ENCODE measurements at regions not wholly inside any gene's neighbourhood (a gene's known extent, or its start where the extent isn't known, plus 50 kb on each side); places are given as distances from the start of the nearest gene placed in this dataset.

GRCh38 chr6:156107624-156108101, 652.0 kb upstream of the NOX3 start:
- no peak for DNase-seq

GRCh38 chr6:156102129-156102528, 646.5 kb upstream of the NOX3 start:
- no peak for DNase-seq

GRCh38 chr6:156098839-156099238, 643.2 kb upstream of the NOX3 start:
- no peak for DNase-seq

DNA sequence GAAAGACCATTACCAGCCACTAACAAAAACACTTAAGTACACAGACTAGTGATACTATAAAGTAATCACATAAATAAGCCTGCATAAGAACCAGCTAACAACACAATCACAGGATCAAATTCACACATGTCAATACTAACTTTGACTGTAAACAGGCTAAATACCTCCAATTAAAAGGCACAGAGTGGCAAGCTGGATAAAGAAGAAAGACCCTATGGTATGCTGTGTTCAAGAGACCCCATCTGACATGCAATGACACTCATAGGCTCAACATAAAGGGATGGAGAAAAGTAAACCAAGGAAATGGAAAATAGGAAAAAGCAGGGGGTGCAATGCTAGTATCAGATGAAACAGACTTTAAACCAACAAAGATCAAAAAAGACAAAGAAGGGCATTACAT, 631.8 kb upstream of the NOX3 start:
- no peak for DNase-seq

GRCh38 chr6:156082012-156082411, 626.4 kb upstream of the NOX3 start:
- no peak for DNase-seq

DNA sequence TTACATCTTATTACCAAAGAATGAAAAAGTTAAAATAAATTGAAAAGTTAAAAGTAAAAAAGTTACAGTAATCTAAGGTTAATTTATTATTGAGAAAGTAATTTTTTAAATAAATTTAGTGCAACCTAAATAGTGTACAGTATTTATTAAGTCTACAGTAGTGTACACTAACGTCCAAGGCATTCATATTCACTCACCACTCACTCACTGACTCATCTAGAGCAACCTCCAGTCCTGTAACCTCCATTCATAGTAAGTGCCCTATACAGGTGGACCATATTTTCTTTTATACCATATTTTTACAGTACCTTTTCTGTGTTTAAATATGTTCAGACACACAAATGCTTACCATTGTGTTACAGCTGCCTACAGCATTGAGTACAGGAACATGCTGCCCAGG, 624.7 kb upstream of the NOX3 start:
- no peak for DNase-seq

DNA sequence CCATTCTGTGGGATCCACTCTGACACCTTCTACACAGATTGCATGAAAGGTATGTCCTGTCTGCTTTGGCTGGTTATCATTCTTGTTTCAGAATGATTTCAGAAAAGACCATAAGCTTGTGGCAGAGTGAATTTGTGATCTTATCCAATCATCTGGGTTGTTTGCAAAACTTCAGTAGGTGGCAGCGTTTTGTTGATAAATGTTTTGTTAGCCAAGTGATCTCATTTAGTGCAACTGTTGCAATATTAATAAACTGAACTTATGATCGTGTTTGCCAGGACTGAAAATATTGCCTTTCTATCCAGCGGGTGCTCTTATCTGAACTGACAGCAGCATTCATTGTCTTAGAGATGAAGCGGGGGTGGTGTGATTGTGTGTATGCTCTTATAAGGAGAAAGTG, 613.2 kb upstream of the NOX3 start:
- no peak for DNase-seq

- DNase-seq, result no peak
Observed at GRCh38 chr6:156065849-156066248, 610.2 kb upstream of the NOX3 start.

- DNase-seq, result no peak
Observed at GRCh38 chr6:156062091-156062563, 606.5 kb upstream of the NOX3 start.

GRCh38 chr6:156061465-156061864, 605.8 kb upstream of the NOX3 start:
- no peak for DNase-seq

DNA sequence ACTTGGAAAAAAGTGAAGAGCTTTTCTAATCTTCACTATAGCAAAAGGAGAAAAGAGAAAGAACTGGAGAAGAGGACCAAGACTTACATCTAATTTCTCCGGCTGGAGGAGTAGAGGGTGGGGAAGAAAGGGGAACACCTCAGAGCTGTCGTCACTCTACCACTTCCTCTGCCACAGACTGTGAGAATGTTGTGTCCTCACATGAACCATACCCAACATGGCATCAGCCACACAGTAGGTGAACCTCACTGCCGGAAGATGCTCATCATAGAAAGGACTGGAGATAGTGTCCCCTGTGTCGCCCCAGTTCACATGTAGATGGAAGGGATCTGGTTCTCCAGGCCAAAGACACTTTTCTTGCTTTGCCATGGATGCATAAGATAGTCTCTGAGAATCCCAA, 604.4 kb upstream of the NOX3 start:
- peak; percentile 35 for DNase-seq

DNA sequence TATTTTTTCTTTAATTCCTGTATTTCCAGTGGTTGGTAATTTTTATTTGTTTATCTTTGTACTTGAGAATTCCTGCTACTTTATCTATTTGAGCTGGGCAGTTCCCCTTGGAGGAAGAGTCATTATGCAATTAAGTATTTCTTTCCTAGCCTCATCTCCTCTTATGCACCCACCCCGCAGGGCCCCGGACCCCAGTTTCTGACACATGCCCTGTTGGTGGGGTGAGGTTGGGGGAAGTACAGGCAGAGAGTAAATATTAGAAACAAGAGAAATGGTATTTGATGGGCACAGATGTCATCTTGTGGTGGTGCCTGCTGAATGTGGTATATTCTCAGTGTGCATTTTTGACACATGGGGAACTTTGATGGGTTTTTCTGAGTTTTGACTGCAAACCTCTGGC, 602.7 kb upstream of the NOX3 start:
- DNase-seq, result no peak

DNA sequence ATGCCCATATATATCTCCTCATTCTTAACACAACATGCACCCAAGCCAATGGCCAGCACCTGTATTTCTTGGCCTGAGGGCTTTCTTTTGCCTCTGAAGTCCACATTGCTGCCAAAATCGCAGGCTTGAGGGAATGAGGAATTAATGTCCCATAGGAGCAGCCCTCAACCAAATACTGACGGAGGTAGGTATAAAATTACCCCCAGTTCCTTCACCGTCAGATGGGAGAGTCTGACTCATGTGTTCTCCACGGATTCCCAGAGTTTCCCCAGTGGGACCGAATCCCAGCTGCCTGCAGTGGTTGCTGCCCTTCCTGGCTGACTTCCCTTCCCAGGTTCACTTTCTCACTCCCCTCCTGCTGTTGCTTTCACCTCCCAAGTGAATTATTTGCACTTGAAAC, 602.2 kb upstream of the NOX3 start:
- DNase-seq, result no peak

GRCh38 chr6:156056085-156056484, 600.4 kb upstream of the NOX3 start:
- no peak for DNase-seq

- no peak for DNase-seq
Observed at GRCh38 chr6:156053626-156054025, 598.0 kb upstream of the NOX3 start.

- no peak for DNase-seq
Observed at GRCh38 chr6:156046841-156047449, 591.3 kb upstream of the NOX3 start.

- no peak for DNase-seq
Observed at GRCh38 chr6:156046268-156046665, 590.6 kb upstream of the NOX3 start.

GRCh38 chr6:156045401-156046267, 590.0 kb upstream of the NOX3 start:
- DNase-seq, result no peak

GRCh38 chr6:156033598-156033997, 578.0 kb upstream of the NOX3 start:
- DNase-seq, result no peak

DNA sequence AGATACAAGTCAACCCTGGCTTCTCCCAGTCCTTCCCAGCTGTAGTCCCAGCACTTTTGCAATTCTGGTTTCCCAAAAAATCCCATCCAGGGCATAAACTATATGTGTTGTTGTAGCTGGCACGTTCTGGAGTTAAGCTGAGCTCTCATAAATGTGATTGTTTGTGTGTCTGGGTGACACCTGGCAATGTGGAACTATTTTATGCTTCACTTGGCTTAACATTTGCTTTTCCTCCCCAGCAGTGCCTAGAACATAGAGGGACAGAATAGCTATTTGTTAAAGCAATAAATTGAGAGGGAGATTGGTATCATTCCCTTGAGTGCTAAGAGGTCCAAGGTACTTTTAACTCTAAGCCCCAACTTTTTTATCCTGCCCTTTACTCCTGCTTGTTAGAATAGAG, 575.9 kb upstream of the NOX3 start:
- no peak for DNase-seq

DNA sequence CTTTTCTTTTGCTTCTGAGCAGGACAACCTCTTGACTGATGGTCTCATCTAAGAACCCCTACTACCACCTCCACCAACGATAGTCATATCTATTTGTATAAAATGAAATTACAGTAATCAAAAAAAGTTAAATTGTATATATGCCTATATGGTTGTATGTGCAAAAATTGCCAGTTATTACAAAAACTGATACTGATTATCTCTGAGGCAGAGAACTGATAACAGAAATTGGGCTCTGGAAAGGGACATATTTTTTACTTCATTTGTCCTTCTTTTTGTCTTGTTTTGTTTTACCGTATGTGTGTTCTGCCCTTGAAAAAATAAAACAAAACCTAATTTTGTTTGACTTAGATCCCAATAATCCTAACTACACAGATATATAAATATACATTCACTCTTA, 574.4 kb upstream of the NOX3 start:
- no peak for DNase-seq

DNA sequence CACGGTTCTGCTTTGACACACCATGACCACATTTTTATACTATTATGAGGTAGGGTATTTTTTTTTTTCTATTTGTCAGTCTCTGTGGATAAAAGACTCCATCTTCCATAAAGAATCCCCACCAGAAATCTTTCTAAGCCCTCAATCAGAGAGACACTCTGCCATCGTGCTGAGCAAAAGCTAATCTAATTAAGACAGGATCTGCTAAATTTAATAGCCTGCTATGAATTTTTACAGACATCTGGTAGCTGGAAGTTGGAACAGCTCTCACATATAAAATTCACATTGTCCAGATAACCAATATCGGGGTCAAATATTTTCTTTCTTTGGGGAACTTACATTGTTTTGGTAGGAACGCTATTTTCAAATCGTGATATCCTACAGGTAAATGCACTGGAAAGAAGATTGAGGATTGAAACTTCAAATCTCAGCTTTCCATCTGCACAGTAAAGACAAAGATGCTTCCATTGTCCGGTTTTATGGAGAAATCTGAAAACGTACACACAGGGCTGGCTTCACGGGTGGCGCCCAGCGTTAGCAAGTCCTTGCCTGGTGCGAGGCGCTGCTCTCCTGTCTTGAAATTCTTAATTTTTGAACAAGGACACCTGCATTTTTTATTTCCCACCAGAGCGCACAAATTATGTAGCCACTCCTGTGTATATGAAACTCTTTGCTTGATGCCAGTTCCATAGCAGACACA, 573.8 kb upstream of the NOX3 start:
- DNase-seq, result no peak

DNA sequence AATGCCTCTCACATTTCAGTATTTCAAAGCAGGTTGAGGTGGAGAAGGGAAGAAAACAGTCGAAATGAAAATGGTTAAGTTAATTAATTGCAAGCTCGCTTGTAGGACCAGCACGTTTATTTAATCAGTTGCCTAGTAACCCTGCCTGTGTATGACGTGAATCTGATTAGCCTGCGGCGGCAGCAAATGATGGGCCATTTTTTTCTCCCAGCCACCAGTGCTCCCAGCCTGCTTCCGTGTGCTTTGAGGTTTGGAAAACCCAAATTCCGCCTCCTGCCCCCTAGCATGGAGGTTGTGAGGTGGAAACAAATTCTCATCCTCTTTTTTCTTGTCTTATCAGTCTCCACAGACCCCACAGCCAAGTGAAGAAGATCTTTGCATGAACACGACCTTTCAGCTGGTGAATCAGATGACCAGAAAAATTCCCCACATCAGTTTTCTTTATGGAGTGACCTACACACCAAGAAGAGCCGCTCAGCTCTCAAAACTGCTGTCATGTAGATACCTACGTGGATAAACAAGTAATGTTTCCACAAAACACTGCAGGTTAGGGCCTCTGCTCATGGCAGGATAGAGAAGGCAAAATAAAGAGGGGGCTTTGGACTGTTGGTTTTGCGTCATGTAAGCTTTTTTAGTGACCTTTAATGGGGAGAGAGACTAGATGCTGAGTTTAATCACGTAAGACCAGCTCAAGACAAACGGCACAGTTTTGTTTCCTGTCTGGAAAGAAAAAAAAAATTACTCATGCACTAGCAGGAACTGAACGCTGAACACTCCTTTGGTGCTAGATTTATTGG, 572.9 kb upstream of the NOX3 start:
- peak; percentile 32 for DNase-seq

All from CD4-positive, alpha-beta T cell treated with Interleukin-17A for 1 hour (primary cell).